ENCODE measurements at regions not wholly inside any gene's neighbourhood (a gene's known extent, or its start where the extent isn't known, plus 50 kb on each side); places are given as distances from the start of the nearest gene placed in this dataset.

- no peaks in the 10 kb centered on the region for H3K27me3 ChIP-seq (ENCODE audit: insufficient read depth, low read depth)
- H3K9me2 ChIP-seq (ENCODE audit: insufficient read depth), result peaks cover 8% of the 10 kb centered on the region; the same call in 1 of the 2 replicates
- intact Hi-C loops (cut with micrococcal nuclease; ENCODE audit: unreplicated experiment), result no loop called here
- H3K4me2 ChIP-seq, result no peak overlapping the region
- no TSS peak for BruUV-seq (replicated peaks)
- ChIA-PET CTCF (no interaction called here), POLR2A (ENCODE audit: unreplicated experiment) (no interaction called here)
- H2AFZ ChIP-seq, result 0 out of 2 replicates have a peak overlapping the region, but pooled peaks have one; percentile 10
- H3K4me3 ChIP-seq, result no peak overlapping the region
- no peaks in the 10 kb centered on the region for H3K79me2 ChIP-seq (ENCODE audit: low read depth)
- H3F3A ChIP-seq (ENCODE audit: insufficient read depth, low read depth), result no peaks in the 10 kb centered on the region
- H3K4me1 ChIP-seq (replicated peaks; ENCODE audit: insufficient read depth), result no peaks in the 10 kb centered on the region
- TF ChIP-seq, protein P1, sequence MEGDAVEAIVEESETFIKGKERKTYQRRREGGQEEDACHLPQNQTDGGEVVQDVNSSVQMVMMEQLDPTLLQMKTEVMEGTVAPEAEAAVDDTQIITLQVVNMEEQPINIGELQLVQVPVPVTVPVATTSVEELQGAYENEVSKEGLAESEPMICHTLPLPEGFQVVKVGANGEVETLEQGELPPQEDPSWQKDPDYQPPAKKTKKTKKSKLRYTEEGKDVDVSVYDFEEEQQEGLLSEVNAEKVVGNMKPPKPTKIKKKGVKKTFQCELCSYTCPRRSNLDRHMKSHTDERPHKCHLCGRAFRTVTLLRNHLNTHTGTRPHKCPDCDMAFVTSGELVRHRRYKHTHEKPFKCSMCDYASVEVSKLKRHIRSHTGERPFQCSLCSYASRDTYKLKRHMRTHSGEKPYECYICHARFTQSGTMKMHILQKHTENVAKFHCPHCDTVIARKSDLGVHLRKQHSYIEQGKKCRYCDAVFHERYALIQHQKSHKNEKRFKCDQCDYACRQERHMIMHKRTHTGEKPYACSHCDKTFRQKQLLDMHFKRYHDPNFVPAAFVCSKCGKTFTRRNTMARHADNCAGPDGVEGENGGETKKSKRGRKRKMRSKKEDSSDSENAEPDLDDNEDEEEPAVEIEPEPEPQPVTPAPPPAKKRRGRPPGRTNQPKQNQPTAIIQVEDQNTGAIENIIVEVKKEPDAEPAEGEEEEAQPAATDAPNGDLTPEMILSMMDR (conservative IDR thresholded peaks at IDR 0.05), result no peak
- no peak for TF ChIP-seq EZH2 (IDR thresholded peaks at IDR 0.05; ENCODE audit: low read depth)
- H4K20me1 ChIP-seq (ENCODE audit: insufficient read depth), result no peaks in the 10 kb centered on the region
- H3K36me3 ChIP-seq (ENCODE audit: low read depth), result no peaks in the 10 kb centered on the region
- H3K9me3 ChIP-seq (ENCODE audit: insufficient read depth, low read depth), result peaks cover 5% of the 10 kb centered on the region; the same call in 1 of the 2 replicates
- H3K27ac ChIP-seq, result no peak overlapping the region
- DNase-seq, result no peak
These were observed 454.7 kb upstream of the CWC22 start for GRCh38 chr2:180461761-180462160.

DNA sequence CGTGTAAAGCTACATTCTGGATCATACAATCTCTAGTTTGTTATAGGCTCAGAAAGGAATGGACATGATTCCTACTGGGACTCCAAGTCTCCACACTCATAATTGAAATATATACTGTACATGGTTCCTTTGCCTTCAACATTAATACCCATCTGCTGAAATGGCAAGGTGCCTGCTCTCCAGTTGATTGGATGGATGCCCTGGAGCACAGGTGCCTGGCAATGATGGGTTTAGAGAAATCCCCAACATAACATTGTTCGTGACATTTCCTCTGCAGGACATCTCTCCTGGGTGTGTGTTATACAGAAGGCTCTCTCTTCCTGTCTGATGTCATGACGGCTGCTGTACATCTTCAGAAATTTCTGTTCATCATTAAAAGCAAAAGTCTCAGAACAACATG, 449.7 kb upstream of the CWC22 start:
- Histone ChIP-seq H3K4me3 (no peak overlapping the region), H3K9me2 (ENCODE audit: insufficient read depth) (no peaks in the 10 kb centered on the region; the same call in 1 of the 2 replicates), H3K27ac (no peak overlapping the region), H3K36me3 (ENCODE audit: low read depth) (no peaks in the 10 kb centered on the region), H3K79me2 (ENCODE audit: low read depth) (no peaks in the 10 kb centered on the region), H4K20me1 (ENCODE audit: insufficient read depth) (no peaks in the 10 kb centered on the region), H2AFZ (no peak overlapping the region), H3K27me3 (ENCODE audit: insufficient read depth, low read depth) (no peaks in the 10 kb centered on the region), H3F3A (ENCODE audit: insufficient read depth, low read depth) (no peaks in the 10 kb centered on the region), H3K9me3 (ENCODE audit: insufficient read depth, low read depth) (peaks cover 5% of the 10 kb centered on the region; the same call in 1 of the 2 replicates), H3K4me2 (no peak overlapping the region), H3K4me1 (replicated peaks; ENCODE audit: insufficient read depth) (no peaks in the 10 kb centered on the region)
- TF ChIP-seq EZH2 (IDR thresholded peaks at IDR 0.05; ENCODE audit: low read depth), result no peak
- TF ChIP-seq, protein P1 (conservative IDR thresholded peaks at IDR 0.05), result no peak
- no peak for DNase-seq
- BruUV-seq (replicated peaks), result no TSS peak
- ChIA-PET CTCF (no interaction called here), POLR2A (ENCODE audit: unreplicated experiment) (no interaction called here)
- intact Hi-C loops (cut with micrococcal nuclease; ENCODE audit: unreplicated experiment), result no loop called here

DNA sequence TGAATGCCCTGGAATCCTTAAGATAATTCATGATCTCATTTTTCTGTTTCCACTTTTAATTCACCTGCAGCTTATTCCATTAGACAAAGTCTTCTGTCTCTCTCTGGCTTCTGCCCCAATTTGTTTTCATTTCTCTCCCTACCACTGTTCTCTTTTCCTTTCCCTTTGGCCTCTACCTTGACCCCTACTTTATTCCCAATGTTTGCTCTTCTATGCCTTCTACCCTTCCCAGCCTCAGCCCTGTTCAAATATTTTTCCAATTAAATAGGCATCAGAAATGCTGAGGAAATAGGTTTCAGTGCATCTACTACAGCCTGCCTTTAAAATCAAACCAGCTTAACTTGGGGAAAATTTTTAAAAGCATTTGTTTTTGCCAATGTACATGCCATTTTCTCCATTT, 443.7 kb upstream of the CWC22 start:
- intact Hi-C loops (cut with micrococcal nuclease; ENCODE audit: unreplicated experiment), result no loop called here
- Histone ChIP-seq H3K4me2 (no peak overlapping the region), H3K27me3 (ENCODE audit: insufficient read depth, low read depth) (no peaks in the 10 kb centered on the region), H3F3A (ENCODE audit: insufficient read depth, low read depth) (no peaks in the 10 kb centered on the region), H3K9me2 (ENCODE audit: insufficient read depth) (no peaks in the 10 kb centered on the region), H2AFZ (no peak overlapping the region), H3K79me2 (ENCODE audit: low read depth) (no peaks in the 10 kb centered on the region), H3K4me1 (replicated peaks; ENCODE audit: insufficient read depth) (no peaks in the 10 kb centered on the region), H3K4me3 (no peak overlapping the region), H4K20me1 (ENCODE audit: insufficient read depth) (no peaks in the 10 kb centered on the region), H3K36me3 (ENCODE audit: low read depth) (no peaks in the 10 kb centered on the region), H3K27ac (no peak overlapping the region), H3K9me3 (ENCODE audit: insufficient read depth, low read depth) (no peaks in the 10 kb centered on the region)
- ChIA-PET CTCF (no interaction called here), POLR2A (ENCODE audit: unreplicated experiment) (no interaction called here)
- TF ChIP-seq, protein P1 (conservative IDR thresholded peaks at IDR 0.05), result no peak
- no peak for TF ChIP-seq EZH2 (IDR thresholded peaks at IDR 0.05; ENCODE audit: low read depth)
- BruUV-seq (replicated peaks), result no TSS peak
- DNase-seq, result no peak
